ENCODE measurements at regions not wholly inside any gene's neighbourhood (a gene's known extent, or its start where the extent isn't known, plus 50 kb on each side); places are given as distances from the start of the nearest gene placed in this dataset.
"Not testable (repeated sequence)": the region's sequence is repeated elsewhere in the genome, so short reads cannot be mapped to it uniquely, and the experiment has no call there.

DNA sequence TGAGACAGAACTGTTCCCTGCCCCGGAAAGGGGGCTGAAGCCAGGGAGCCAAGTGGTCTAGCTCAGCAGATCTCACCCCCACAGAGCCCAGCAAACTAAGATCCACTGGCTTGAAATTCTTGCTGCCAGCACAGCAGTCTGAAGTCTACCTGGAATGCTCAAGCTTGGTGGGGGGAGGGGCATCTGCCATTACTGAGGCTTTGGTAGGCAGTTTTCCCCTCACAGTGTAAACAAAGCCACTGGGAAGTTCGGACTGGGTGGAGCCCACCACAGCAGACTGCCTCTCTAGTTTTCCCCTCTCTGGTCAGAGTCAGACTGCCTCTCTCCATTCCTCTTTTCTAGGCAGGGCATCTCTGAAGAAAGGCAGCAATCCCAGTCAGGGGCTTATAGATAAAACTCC is 68.5 kb upstream of the MAN1A1 start:
- not testable (repeated sequence) for TF ChIP-seq CTCF, POLR2A (IDR thresholded peaks at IDR 0.05)

Data from body of pancreas (tissue), 4 donors.